HG03432 (cell line): ENCODE measurements at regions not wholly inside any gene's neighbourhood (a gene's known extent, or its start where the extent isn't known, plus 50 kb on each side); places are given as distances from the start of the nearest gene placed in this dataset.
A peak's percentile ranks its signal among the peaks of the same experiment; 100 is the strongest.
"Not testable (repeated sequence)": the region's sequence is repeated elsewhere in the genome, so short reads cannot be mapped to it uniquely, and the experiment has no call there.

Experiments used
- ATAC-seq: cut with Tn5 transposase; IDR thresholded peaks from one replicate; pipeline ENCODE4 v1.9.1; 2021; ENCODE audit warnings: mild to moderate bottlenecking, moderate library complexity; ENCODE audit not compliant: unreplicated experiment

DNA sequence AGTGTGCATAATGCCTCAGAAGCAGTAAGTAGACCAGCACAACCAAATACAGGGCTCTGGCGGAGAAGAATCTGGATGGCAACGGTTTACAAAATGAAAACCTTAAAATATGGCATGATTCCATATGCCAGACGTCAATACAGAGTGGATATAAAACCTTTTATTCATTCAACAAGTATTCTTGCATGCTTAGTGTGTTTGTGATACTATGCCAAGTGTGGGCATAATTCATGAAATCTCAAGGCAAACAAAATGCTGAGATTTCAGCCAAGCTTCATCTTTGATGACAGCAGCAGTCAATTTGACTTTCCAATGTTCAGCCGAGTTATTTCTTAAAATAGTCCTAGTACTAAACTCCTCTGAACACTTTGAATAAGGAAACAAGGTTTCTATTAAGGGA is 119.4 kb downstream of the CD24 start:
- no peak for ATAC-seq

DNA sequence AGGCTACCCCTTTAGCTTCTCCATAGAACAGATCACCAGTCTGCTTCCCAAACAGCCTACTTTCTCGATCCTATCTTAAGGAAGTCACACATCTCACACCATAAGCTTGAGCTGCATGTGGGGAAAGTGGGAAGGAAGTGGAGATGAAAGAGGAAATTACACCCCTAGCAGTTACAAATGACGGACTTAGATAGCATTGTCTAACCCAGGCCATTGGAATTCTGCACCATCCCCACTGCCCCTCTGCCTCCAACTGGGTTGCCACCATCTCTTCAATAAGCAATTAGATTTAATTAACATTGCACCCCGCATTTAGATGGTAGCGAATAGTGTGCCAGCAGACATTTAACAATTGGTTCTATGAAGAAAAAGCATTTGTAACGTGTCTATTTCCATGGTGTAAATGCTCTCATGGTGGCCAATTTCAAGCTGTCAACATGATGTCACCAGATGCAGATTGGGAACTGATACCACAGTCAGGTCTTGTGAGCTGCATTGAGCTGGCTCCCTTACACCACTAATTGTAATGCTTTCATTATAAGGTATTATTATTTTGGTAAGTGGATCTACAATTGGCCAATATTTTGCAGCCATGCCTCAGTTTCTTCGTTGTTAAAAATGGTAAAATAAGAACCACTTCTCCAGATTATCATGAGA is 124.7 kb downstream of the CD24 start:
- ATAC-seq: peak; percentile 32

DNA sequence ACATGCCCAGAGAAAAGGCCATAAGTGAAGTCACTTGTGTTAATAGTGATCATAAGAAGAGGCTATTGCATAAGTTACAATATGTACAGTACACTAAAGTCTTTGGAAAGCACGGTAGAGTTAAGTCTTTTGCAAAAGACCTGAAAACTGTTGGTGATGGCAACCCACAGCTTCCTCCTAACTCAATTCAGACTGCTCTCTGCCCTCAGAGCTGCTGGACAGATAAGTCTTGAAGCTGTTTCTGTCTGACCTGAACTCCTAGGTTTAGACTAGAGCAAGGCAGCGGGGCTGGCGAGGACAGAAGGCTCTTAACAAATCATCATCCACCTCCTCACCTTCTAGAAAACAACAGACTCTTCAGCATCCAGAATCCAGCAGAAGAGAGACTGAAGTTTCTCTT is 125.4 kb downstream of the CD24 start:
- ATAC-seq: no peak

DNA sequence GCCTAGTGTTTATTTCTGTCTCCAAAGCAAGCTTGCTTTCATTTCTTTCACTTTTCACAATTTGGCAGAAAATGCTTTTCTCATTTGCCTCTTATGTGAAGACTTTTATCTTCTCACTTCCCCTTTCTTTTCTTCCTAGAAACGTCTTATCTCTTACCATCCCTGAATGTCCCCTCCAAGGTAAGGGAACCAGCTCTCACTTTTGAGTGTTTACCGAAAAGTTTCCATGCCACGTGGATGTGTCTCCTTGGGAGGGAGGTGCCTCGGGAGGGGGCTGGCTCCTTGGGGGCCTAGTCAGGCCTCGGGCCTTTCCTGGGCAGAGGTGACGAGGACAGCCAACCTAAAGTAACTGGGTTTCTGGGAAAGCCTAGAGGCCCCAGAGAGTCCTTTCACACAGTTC is 127.4 kb downstream of the CD24 start:
- peak; percentile 48 for ATAC-seq

DNA sequence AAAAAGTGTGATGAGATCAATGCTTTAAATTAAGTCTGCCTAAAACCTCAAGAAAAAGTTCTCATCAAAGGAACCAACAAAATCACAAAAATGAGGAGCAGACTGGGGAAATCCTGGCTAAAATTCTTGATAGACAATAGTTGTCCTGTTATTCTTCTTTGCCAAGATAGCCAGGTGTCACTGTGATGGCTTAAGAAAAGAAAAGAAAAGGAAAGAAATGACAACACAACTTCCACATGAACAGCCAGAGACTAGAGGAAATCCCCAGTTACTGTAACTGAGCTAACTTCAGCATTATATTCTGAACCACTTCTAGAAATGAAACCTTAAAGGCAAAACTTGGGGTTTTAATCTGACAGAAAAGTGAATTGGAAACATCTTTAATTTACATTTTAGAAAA is 129.6 kb downstream of the CD24 start:
- ATAC-seq: peak; percentile 76

DNA sequence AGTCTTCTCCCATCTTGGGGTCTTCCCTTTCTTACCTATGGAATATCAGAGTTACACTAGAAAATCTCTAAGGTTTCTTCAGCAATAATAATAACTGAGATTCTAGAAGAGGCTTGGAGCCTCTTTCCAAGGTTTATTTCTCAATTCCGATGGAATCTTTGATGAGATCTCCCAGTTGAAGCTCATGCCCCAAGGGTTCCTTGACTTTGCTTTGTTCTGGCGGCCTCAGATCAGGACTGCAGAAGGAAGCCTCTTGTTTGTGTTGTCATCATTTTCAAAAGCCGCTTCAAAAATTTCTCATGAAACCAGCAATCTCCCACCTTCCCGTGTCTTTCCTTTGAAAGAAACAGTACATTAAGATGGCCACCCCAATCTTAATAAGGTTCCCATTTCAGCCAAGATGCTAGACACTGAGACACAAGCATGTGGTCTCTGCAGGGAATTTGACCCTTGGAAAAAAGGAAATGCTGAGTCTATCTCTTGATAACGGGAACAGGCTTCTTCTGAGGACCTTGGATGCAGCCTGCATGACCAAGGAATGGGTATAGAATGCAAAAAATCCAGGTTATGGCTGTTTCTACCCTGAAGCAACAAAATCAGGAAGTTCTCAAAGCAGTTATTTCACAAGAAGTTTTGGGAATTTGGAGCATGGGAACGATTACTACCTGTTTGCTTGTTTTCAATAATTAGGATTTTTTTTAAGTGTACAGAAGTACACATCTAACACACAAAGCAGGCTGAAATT is 141.6 kb downstream of the CD24 start:
- no peak for ATAC-seq

DNA sequence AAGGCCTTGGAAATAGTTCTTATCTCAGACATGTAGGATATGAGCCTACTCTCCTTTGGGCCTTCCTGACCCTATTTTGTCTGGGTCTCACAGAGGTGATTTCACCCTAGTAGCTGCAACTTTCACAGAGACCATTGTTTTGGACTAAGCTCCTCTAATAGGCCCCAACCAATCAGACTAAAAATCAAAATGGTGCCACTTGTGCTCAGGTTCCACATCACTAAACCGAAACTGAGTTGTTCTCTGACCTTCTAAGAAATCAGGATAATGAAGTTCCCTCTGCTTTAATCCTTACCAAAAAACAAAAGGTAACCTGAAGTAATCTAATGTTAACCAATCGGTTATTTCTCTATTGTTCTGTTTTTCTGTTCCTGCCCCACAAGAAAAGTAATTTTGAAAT is 143.6 kb downstream of the CD24 start:
- ATAC-seq: no peak

DNA sequence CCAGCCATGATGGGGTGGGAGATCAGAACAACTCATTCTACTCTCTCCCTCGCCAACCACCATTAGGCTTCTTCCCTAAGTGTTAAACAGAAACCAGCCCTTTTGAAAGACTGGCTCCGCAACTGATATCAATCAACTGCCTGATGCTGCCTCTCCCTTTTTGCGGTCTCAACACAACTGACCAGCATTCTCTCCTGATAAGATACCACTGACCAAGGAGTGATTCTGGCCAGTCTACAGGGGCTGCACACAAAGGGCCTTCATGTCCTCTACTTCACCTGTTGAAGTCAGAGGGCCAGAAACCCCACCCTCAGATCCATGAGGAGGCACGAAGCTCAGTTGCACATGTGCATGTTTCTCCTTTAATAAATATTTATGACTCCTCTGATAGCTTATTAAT is 145.1 kb downstream of the CD24 start:
- no peak for ATAC-seq

DNA sequence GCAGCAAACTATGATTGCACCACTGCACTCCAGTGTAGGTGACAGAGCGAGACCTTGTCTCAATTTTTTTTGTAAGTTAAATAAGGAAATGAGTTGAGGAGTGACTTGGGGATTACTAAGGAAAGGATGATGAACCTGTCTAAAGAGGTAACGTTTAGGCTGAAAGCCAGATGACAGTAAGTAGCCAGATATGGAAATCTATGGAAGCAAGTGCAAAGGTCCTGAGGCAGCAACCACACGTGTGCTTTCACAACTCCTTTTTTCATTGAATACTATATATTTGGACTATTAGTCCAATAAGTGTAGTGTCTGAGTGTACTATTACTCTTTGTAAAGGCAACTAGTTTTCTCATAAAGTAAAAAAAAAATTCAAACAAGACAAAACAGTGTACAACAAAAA is 147.4 kb downstream of the CD24 start:
- no peak for ATAC-seq

DNA sequence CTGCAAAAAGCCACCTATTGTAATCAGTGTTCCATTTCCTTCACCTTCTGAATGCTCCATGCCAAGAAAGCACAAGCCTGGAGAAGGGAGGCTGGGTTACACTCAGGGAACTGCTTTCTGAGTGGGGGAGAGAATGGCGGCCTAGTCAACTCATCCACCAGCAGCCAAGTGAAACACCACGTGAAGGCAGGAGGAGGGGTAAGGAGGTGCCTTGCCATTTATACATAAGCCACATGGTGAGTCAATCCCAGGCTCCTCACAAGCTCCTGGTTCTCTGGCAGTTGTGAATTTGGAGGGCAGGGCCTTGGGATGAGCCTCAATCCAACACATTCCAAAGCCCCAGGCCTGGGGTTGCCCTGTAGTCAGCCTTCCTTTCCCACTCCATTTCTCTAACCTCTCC is 149.4 kb downstream of the CD24 start:
- no peak for ATAC-seq

DNA sequence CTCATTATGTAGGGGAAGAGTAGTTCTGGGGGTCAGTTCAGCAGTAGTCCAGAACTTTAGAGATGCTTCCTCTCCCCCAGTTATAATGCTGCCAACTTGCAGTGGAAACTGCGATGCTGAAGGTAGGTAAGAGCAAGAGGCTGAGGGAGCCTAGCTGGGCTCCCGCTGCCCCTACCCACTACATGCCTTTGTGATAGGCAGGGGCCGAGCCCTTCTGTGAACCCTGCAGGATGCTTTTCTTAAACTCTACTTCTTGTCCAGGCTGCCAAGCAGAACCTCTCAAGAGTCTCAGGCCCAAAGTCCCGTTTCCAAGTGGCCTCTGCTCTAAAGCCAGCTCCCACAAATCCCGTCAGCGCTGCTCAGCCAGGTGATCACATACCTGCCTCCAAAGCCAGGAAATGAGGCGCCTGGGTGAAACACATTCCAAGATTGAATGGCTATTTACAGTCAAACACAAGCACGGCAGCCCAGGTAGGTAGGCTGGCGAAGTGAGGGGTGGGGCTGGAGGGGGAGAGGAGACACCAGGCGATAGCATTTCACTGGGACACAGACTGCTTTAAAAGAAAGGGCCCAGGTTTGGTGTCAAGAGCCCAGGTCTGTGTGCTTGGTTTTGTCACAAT is 150.7 kb downstream of the CD24 start:
- no peak for ATAC-seq

DNA sequence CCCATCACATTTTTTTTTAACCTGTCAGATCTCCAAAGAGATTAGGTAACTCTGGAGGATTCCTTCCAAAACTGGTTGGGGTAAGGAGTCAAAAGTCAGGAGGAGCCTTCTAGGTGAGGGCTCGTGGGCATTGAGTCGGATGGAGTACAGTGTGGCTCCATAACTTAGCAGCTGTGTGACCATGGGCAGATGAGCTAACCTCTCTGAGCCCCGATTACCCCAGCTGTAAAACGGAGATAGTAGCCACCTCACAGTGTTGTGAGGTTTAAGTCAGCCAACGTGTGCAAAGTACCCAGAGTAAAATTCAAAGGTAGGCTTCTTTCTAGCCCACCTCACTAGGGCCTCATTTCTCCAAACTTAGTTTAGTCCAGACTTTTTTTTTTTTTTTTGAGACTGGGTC is 151.5 kb downstream of the CD24 start:
- no peak for ATAC-seq

DNA sequence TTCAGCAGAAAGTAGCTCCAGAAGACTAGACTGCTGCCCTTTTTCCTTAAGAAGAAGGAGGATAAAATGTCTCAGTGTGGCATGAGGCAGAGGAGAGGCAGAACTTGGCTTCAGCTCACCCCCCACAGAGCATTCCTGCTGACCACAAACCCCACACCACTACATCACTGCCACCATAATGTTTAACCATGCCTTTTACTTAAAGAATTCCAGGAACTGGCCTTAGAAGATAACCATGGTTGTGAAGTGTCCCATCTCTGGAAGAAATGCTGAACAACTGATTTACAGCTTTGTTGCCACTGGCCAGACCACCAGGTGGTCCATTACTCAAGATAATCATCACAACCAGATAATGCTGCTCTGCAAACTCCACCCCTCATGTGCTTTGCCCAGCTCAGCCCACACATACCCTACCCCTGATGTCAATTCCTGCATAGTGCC is 154.1 kb downstream of the CD24 start:
- ATAC-seq: no peak

DNA sequence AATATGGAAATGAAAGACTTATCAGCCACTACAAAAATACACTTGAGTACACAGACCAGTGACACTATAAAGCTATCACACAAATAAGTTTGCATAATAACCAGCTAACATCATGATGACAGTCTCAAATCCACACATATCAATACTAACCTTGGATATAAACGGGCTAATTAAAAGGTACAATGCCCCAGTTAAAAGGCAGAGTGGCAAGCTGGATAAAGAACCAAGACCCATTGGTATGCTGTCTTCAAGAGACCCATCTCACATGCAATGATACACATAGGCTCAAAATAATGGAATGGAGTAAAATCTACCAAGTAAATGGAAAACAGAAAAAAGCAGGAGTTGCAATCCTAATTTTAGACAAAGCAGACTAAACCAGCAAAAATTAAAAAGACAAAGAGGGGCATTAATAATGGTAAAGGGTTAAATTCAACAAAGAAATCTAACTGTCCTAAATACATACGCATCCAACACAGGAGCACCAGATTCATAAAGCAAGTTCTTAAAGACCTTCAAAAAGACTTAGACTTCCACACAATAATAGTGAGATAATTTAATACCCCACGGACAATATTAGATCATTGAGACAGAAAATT is 163.3 kb downstream of the CD24 start:
- ATAC-seq: no peak

DNA sequence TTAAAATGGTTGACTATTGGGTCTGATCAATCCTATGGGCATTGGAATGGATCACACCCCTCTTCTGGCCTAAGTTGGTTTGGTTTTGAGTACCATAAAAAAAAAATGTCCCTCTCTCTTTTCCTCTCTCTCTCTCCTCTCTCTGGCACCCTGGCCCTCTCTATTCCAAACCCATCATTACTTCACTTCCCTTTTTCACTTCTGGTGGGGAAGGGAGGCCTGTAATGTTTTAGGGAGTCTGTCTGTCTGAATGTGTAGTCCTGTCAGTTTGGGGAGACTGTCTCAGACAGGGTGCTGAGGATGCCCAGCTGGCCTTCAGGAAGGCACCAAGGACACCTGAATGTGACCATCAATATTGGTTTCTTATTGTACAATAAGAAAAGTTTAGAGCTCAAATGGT is 165.8 kb downstream of the CD24 start:
- ATAC-seq: no peak

DNA sequence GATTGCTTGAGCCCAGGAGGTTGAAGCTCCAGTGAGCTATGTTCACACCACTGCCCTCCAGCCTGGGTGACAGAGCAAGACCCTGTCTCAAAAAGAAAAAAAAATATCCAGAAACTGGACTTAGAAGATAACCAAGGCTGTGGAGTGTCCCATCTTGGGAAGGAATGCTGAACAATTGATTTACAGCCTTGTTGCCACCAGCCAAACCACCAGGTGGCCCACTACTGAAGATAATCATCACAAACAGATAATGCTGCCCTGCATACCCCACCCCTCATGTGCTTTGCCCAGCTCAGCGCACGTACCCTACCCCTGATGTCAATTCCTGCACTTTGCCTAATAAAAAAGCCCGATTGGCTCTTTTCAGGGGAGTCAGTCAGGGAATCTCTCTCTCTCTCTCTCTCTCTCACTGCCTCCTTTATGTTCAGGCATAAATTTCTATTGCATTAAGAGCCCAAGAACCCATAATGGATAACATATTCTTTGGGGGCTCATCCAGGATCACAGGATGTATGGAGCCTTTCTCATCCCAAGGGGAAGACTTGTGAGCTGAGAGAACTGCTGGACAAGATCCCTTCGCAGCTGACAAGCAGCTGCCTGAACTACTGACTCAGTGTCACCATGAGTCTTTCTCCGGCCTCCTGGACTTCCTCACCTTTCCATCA is 166.4 kb downstream of the CD24 start:
- no peak for ATAC-seq

DNA sequence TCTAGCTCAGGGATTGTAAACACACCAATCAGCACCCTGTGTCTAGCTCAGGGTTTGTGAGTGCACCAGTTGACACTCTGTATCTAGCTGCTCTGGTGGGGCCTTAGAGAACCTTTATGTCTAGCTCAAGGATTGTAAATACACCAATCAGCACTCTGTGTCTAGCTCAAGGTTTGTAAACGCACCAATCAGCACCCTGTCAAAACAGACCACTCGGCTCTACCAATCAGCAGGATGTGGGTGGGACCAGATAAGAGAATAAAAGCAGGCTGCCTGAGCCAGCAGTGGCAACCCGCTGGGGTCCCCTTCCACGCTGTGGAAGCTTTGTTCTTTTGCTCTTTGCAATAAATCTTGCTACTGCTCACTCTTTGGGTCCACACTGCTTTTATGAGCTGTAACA is 168.3 kb downstream of the CD24 start:
- not testable (repeated sequence) for ATAC-seq

DNA sequence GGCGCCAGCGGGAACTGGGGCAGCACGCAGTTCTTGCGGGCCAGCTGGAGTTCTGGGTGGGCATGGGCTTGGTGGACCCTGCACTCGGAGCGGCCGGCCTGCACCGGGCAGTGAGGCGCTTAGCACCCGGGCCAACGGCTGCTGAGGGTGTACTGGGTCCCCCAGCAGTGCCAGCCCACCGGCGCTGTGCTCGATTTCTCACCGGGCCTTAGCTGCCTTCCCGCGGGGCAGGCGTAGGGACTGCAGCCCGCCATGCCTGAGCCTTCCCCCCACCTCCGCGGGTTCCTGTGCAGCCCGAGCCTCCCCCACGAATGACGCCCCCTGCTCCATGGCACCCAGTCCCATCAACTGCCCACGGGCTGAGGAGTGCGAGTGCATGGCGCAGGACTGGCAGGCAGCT is 168.8 kb downstream of the CD24 start:
- no peak for ATAC-seq

DNA sequence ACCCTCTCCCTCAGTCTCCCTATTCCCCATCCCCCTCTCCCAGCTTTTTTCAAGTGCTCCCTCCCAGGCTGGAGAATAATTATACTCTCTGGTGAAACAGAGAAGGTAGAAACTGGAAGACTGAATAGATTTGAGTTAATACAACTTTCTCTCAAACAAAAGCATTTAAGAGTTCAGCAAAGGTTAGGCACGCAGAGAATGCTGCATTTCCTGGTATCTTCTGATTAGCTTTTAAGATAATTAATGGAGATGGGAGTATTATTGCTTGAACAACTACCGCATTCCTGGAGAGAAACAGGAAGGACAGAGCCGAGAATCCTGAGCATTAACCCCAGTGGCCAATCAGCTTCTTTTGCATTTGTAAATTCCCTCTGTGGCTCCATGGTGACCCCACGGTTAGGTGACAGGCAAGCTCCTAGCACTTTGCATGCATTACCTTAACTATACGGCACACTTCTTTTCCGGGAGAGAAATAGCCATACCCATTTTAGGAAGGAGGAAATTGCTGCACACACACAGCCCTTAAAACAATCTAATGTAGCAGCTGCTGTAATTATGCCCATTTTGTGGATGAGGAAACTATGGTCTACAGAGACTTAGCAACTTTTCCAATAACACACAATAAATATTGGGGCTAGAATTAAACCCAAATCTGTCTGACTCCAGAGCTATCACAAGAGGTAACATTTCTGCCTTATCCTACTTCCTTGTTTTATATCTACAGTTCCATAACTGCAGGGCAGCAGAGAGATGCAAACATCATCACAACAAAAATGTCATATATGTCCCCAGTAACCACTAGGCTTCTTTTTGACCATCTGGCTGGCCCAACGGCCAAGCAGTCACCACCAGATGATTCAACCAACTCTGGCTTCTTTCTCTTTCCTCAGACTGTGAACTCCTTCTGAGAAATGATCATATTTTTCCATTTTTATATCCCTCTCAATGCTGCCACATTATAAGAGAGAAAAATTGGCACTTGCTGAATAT is 169.9 kb downstream of the CD24 start:
- no peak for ATAC-seq

DNA sequence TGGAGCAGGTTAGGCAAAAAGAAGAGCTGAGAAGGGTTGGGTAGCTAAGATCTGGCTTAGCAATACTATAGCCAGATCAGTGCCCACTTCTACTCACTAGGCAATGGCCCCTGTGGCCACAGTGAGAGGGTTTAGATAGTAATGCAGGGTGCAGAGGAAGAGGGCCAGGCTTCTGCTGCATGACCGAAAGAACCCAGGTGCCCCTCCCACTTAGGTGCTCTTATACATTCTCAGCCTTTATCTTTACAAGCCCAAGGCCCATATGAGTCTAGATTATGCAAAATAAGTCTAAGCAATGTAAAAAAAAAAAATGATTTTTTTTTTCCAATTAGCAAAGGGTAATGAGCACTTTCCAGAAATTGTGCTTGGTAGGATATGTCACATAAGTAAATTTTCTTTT is 171.3 kb downstream of the CD24 start:
- ATAC-seq: no peak
